IMR-90 (cell line): ENCODE measurements at regions not wholly inside any gene's neighbourhood (a gene's known extent, or its start where the extent isn't known, plus 50 kb on each side); places are given as distances from the start of the nearest gene placed in this dataset.

Experiments
- ATAC-seq: fragments of 200-7000 bp; cut with Tn5 transposase; 2 replicates; pipeline ENCODE4 v1.9.1; 2020; ENCODE audit warnings: low read depth, mild to moderate bottlenecking, moderate library complexity
- BruUV-seq: library from RNA; stranded (reverse); fragments of 400-500 nt; replicated peaks from 2 replicates; lab custom pipeline; 2021; lab: Mats Ljungman, UMichigan
- CTCF ChIA-PET: fragments of 300-600 bp; formaldehyde crosslinking; extraction: SDS; loops from one replicate; lab custom pipeline; 2021; ENCODE audit warnings: antibody characterized with exemption; lab: Yijun Ruan, JAX
- POLR2A ChIA-PET: fragments of 300-600 bp; sonication (Branson Sonifier 250); formaldehyde crosslinking; loops from one replicate; lab custom pipeline; 2022; ENCODE audit warnings: antibody characterized with exemption; ENCODE audit not compliant: unreplicated experiment; lab: Charles Lee
- DNase-seq: peaks from one replicate; pipeline ENCODE4 v3.0.0; 2013
- H2AFZ ChIP-seq: replicated peaks from 2 replicates; pipeline ENCODE3; 2013; ENCODE audit warnings: low read length, mild to moderate bottlenecking; ENCODE audit not compliant: poor library complexity
- H2AK5ac ChIP-seq: 2 replicates; pipeline ENCODE4 v1.6.1; 2013; ENCODE audit warnings: low read depth, low read length, inconsistent platforms
- H2AK9ac ChIP-seq: replicated peaks from 2 replicates; pipeline ENCODE3; 2013; ENCODE audit warnings: mild to moderate bottlenecking, low read depth, low read length, moderate library complexity; ENCODE audit not compliant: poor library complexity
- H2BK120ac ChIP-seq: 2 replicates; pipeline ENCODE4 v1.6.1; 2013; ENCODE audit warnings: low read depth, low read length, inconsistent platforms
- H2BK15ac ChIP-seq: 3 replicates; pipeline ENCODE4 v1.6.1; 2013; ENCODE audit warnings: low read depth, low read length, inconsistent platforms
- H2BK20ac ChIP-seq: 2 replicates; pipeline ENCODE4 v1.6.1; 2013; ENCODE audit warnings: low read depth, mild to moderate bottlenecking, inconsistent platforms, low read length, moderate library complexity
- H2BK5ac ChIP-seq: 2 replicates; pipeline ENCODE4 v1.6.1; 2013; ENCODE audit warnings: mild to moderate bottlenecking, low read depth, low read length, inconsistent platforms; ENCODE audit not compliant: poor library complexity, severe bottlenecking
- H3K14ac ChIP-seq: replicated peaks from 2 replicates; pipeline ENCODE4 v1.6.1; 2013; ENCODE audit warnings: low read depth, low read length, inconsistent platforms
- H3K18ac ChIP-seq: 2 replicates; pipeline ENCODE4 v1.6.1; 2013; ENCODE audit warnings: low read depth, low read length, control low read depth
- H3K23ac ChIP-seq: 2 replicates; pipeline ENCODE4 v1.6.1; 2013; ENCODE audit warnings: low read depth, low read length, inconsistent platforms
- H3K27ac ChIP-seq: 2 replicates; pipeline ENCODE4 v1.5.1; 2013; ENCODE audit warnings: mild to moderate bottlenecking, control low read depth, low read length; ENCODE audit not compliant: insufficient read depth
- H3K27me3 ChIP-seq: 2 replicates; pipeline ENCODE4 v1.6.1; 2013; ENCODE audit warnings: low read length; ENCODE audit not compliant: control insufficient read depth, insufficient read depth
- H3K36me3 ChIP-seq: 2 replicates; pipeline ENCODE4 v1.6.1; 2013; ENCODE audit warnings: low read length, mixed read lengths; ENCODE audit not compliant: control insufficient read depth, insufficient read depth
- H3K4ac ChIP-seq: 2 replicates; pipeline ENCODE4 v1.6.1; 2013; ENCODE audit warnings: low read depth, low read length, inconsistent platforms
- H3K4me1 ChIP-seq: 2 replicates; pipeline ENCODE4 v1.6.1; 2013; ENCODE audit warnings: low read length, mixed read lengths; ENCODE audit not compliant: control insufficient read depth, insufficient read depth
- H3K4me2 ChIP-seq: 2 replicates; pipeline ENCODE4 v1.6.1; 2013; ENCODE audit warnings: low read depth, mild to moderate bottlenecking, control low read depth, low read length, moderate library complexity
- H3K4me3 ChIP-seq: 2 replicates; pipeline ENCODE4 v1.5.1; 2013; ENCODE audit warnings: low read depth, mild to moderate bottlenecking, control low read depth, low read length, moderate library complexity; ENCODE audit not compliant: insufficient read depth
- H3K56ac ChIP-seq: 2 replicates; pipeline ENCODE4 v1.6.1; 2013; ENCODE audit warnings: low read length, inconsistent platforms; ENCODE audit not compliant: insufficient read depth; ENCODE audit errors: extremely low read depth
- H3K79me1 ChIP-seq, 2 experiments: 2 replicates each; pipeline ENCODE4 v1.6.1; 2013; ENCODE audit warnings: low read length in 2 of 2, inconsistent platforms in 1 of 2, low read depth in 1 of 2
- H3K9ac ChIP-seq: 2 replicates; pipeline ENCODE4 v1.6.1; 2013; ENCODE audit warnings: low read depth, low read length, control low read depth
- H3K9me1 ChIP-seq: 2 replicates; pipeline ENCODE4 v1.6.1; 2013; ENCODE audit warnings: low read length, inconsistent platforms; ENCODE audit not compliant: insufficient read depth
- H3K9me3 ChIP-seq: 2 replicates; pipeline ENCODE4 v1.6.1; 2013; ENCODE audit warnings: low read length; ENCODE audit not compliant: control insufficient read depth, insufficient read depth
- H4K20me1 ChIP-seq: 2 replicates; pipeline ENCODE4 v1.6.1; 2013; ENCODE audit warnings: low read length, inconsistent platforms; ENCODE audit not compliant: insufficient read depth
- H4K5ac ChIP-seq: 2 replicates; pipeline ENCODE4 v1.6.1; 2013; ENCODE audit warnings: mild to moderate bottlenecking, low read depth, low read length, control low read depth
- H4K8ac ChIP-seq, 2 experiments: 2 replicates each; pipeline ENCODE4 v1.6.1; 2013; ENCODE audit warnings: low read depth in 2 of 2, low read length in 2 of 2, control low read depth in 1 of 2, inconsistent platforms in 1 of 2
- H4K91ac ChIP-seq: 2 replicates; pipeline ENCODE4 v1.6.1; 2013; ENCODE audit warnings: low read depth, low read length, inconsistent platforms; ENCODE audit not compliant: insufficient read depth
- BHLHE40 ChIP-seq: fragments of 150-350 bp; IDR thresholded peaks from 2 replicates; pipeline ENCODE4 v1.6.1; 2016; ENCODE audit warnings: mild to moderate bottlenecking, low read depth, low read length
- CHD1 ChIP-seq: IDR thresholded peaks from 2 replicates; pipeline ENCODE4 v1.6.1; 2012; ENCODE audit warnings: low read depth, low read length, improper control_type of control experiment
- CTCF ChIP-seq: conservative IDR thresholded peaks from 2 replicates; pipeline ENCODE4 v1.5.1; 2012; ENCODE audit warnings: mild to moderate bottlenecking, low read depth, low read length, improper control_type of control experiment
- MAFK ChIP-seq: IDR thresholded peaks from 2 replicates; pipeline ENCODE4 v1.6.1; 2012; ENCODE audit warnings: low read depth, low read length, improper control_type of control experiment
- NFE2L2 ChIP-seq: fragments of 150-350 bp; IDR thresholded peaks from 2 replicates; pipeline ENCODE4 v1.6.1; 2016; ENCODE audit warnings: low read depth, mild to moderate bottlenecking, low read length
- POLR2A ChIP-seq: IDR thresholded peaks from 2 replicates; pipeline ENCODE4 v1.6.1; 2012; ENCODE audit warnings: mild to moderate bottlenecking, low read depth, low read length
- RAD21 ChIP-seq: IDR thresholded peaks from 2 replicates; pipeline ENCODE4 v1.6.1; 2012; ENCODE audit warnings: low read length, improper control_type of control experiment
- RCOR1 ChIP-seq: IDR thresholded peaks from 2 replicates; pipeline ENCODE4 v1.6.1; 2012; ENCODE audit warnings: mild to moderate bottlenecking, low read length, improper control_type of control experiment; ENCODE audit not compliant: insufficient replicate concordance
- RFX5 ChIP-seq: IDR thresholded peaks from 2 replicates; pipeline ENCODE4 v1.8.0; 2012; ENCODE audit warnings: low read depth, mild to moderate bottlenecking, low read length, moderate library complexity
- SMC3 ChIP-seq: fragments of 150-350 bp; IDR thresholded peaks from 2 replicates; pipeline ENCODE4 v1.6.1; 2016; ENCODE audit warnings: low read depth, mild to moderate bottlenecking, antibody characterized with exemption, low read length, moderate library complexity
- WGBS, 2 experiments: methylation state at CpG; one replicate each; pipeline versions ENCODE4 v1.1.5 to v1.1.7; 2013; ENCODE audit warnings: missing lambda C conversion rate in 2 of 2; ENCODE audit not compliant: insufficient read length in 1 of 2; ENCODE audit errors: extremely low coverage in 2 of 2; 5-methylcytosine and 5-hydroxymethylcytosine counted together
- dilution Hi-C: fragments of 300-500 bp; cut with HindIII; formaldehyde crosslinking; loops from one replicate; pipeline ENCODE4 v1.14.3; 2018; ENCODE audit warnings: low sequenced_read_pairs; ENCODE audit not compliant: unreplicated experiment
- in situ Hi-C: fragments of 300-500 bp; cut with MboI; formaldehyde crosslinking; loops from 3 replicates; pipeline ENCODE4 v1.14.3; 2019; ENCODE audit warnings: low sequenced_read_pairs, inconsistent platforms, mixed read lengths
- intact Hi-C: fragments of 100-400 bp; cut with micrococcal nuclease; formaldehyde crosslinking; loops from 2 replicates; pipeline ENCODE4 v1.10.0; 2022
- TF ChIP-seq, protein P1 (sequence below): fragments of 150-350 bp; IDR thresholded peaks from 2 replicates; pipeline ENCODE4 v1.6.1; 2016; ENCODE audit warnings: low read depth, mild to moderate bottlenecking, low read length, moderate library complexity, borderline replicate concordance

DNA sequence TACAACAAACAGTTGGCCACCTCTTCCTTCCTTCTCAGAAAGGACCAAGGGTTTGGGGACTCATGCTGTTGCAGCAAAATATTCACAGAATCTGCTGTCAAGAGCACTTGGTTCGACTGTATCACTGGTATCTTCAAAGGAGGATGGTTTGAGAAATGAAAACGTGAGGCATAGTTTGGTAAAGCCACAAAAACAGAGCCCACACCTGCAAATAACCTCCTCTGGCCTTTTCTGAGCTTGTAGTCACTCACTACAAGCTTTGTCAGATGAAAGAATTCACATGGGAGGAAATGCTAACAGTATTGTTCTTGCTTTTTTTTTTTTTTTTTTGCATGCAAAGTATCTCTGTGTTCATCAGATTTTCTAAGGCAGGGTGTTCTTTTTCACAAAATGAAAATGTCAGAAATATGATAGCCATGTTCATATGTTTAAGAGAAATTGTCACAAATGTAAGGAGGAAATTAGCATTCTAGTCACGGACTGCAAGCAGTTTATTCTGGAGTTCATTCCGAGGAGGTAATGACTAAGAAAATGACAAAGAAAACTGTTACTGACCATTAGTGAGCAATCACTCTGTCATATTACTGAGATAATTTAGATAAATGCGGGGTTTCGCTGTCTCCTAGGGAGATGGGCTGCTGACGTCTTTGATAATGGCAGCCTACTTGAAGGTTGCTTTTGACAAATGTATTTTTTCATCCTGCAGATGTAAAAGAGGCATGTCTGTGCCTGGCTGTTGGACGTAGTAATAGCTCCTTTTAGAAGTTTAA, 117.8 kb upstream of the MYO3A start:
- Histone ChIP-seq H3K27ac (no peak overlapping the region), H3K23ac (no peak overlapping the region), H4K5ac (no peak overlapping the region), H2AFZ (no peak overlapping the region), H3K27me3 (no peaks in the 10 kb centered on the region), H2AK5ac (no peak overlapping the region), H3K4ac (no peak overlapping the region), H3K9me1 (no peaks in the 10 kb centered on the region), H3K36me3 (no peaks in the 10 kb centered on the region), H3K79me1 (no peaks in the 10 kb centered on the region), H2BK15ac (no peak overlapping the region), H4K20me1 (no peaks in the 10 kb centered on the region), H3K4me3 (no peak overlapping the region), H3K4me1 (no peaks in the 10 kb centered on the region), H3K14ac (no peak overlapping the region), H4K91ac (no peak overlapping the region), H3K9me3 (peaks cover 15% of the 10 kb centered on the region), H3K18ac (no peak overlapping the region), H2BK120ac (no peak overlapping the region), H3K9ac (no peak overlapping the region), H3K56ac (no peak overlapping the region), H2AK9ac (no peak overlapping the region), H4K8ac (no peak overlapping the region), H3K4me2 (no peak overlapping the region), H2BK5ac (no peak overlapping the region), H2BK20ac (no peak overlapping the region)
- ChIA-PET CTCF (no interaction called here), POLR2A (no interaction called here)
- BruUV-seq: no TSS peak
- no peak for TF ChIP-seq RCOR1
- no peak for TF ChIP-seq RAD21
- no peak for TF ChIP-seq MAFK
- TF ChIP-seq CTCF: no peak
- TF ChIP-seq RFX5: no peak
- no peak for TF ChIP-seq SMC3
- TF ChIP-seq BHLHE40: no peak
- TF ChIP-seq, protein P1, sequence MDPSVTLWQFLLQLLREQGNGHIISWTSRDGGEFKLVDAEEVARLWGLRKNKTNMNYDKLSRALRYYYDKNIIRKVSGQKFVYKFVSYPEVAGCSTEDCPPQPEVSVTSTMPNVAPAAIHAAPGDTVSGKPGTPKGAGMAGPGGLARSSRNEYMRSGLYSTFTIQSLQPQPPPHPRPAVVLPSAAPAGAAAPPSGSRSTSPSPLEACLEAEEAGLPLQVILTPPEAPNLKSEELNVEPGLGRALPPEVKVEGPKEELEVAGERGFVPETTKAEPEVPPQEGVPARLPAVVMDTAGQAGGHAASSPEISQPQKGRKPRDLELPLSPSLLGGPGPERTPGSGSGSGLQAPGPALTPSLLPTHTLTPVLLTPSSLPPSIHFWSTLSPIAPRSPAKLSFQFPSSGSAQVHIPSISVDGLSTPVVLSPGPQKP: no peak
- TF ChIP-seq CHD1: no peak
- no peak for TF ChIP-seq NFE2L2
- TF ChIP-seq POLR2A: no peak
- in situ Hi-C loops: no loop called here
- intact Hi-C loops: no loop called here
- ATAC-seq (no peak), DNase-seq (no peak)
- dilution Hi-C loops: no loop called here
- no CpG with 5 or more reads among the region's 8 CpGs for WGBS, 2 experiments
